Coronary artery (tissue), 2 donors: ENCODE measurements at regions not wholly inside any gene's neighbourhood (a gene's known extent, or its start where the extent isn't known, plus 50 kb on each side); places are given as distances from the start of the nearest gene placed in this dataset.

Experiments used
- DNase-seq: peaks from one replicate; pipeline ENCODE4 v3.0.0-alpha.2; 2017; ENCODE audit warnings: low spot score
- H3K27ac ChIP-seq, 2 donors: fragments of 200-600 bp; sonication (generic); one replicate each; pipeline ENCODE4 v1.5.1; 2016 to 2019
- H3K4me3 ChIP-seq: fragments of 200-600 bp; sonication (generic); 2 replicates; pipeline ENCODE4 v1.5.1; 2016; ENCODE audit warnings: mild to moderate bottlenecking, moderate library complexity
- TF ChIP-seq, protein P1 (sequence below): fragments of 200-600 bp; sonication (generic); IDR thresholded peaks from one replicate; pipeline ENCODE4 v1.5.1; 2019; ENCODE audit warnings: antibody characterized with exemption

DNA sequence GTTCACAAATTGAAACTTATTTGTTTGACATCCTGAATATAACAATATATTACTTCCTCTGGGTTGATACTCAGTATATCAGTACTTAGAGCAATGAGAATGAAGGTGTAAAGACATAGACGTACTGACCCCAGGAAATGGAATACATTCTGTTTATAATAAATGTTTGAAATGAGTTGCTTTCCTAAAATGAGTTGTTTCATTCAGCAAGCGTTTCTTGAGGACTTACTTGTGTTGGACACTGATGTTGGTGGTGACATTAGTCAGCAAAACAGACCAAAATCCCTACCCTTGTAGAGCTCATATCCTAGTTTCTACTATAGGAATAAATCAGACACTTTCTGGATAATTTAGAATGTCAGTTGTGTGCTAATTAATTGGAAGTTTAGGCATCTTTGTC lies 184.3 kb downstream of the ZDHHC21 start:
- no peak for DNase-seq
- H3K4me3 ChIP-seq: no peak overlapping the region
- H3K27ac ChIP-seq: no peak overlapping the region
- TF ChIP-seq, protein P1, sequence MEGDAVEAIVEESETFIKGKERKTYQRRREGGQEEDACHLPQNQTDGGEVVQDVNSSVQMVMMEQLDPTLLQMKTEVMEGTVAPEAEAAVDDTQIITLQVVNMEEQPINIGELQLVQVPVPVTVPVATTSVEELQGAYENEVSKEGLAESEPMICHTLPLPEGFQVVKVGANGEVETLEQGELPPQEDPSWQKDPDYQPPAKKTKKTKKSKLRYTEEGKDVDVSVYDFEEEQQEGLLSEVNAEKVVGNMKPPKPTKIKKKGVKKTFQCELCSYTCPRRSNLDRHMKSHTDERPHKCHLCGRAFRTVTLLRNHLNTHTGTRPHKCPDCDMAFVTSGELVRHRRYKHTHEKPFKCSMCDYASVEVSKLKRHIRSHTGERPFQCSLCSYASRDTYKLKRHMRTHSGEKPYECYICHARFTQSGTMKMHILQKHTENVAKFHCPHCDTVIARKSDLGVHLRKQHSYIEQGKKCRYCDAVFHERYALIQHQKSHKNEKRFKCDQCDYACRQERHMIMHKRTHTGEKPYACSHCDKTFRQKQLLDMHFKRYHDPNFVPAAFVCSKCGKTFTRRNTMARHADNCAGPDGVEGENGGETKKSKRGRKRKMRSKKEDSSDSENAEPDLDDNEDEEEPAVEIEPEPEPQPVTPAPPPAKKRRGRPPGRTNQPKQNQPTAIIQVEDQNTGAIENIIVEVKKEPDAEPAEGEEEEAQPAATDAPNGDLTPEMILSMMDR: no peak

DNA sequence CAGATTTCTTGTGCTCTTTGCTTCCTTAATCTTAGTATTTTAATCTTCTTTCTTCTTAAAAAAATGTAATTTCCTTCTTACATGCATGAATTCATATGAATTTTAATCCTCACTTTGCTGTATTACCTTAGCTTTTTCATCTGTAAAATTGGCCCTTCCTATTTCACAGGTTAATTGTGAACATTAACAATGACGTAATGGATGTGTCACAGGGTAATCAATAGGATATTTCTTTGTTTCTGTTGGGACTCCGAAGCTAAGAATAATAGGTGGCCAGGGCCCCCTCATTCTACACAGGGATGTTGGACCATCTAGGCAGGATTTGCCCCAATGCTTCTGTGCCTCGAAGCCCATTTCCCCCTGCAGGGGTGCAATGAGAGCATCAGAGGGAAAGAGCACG lies 187.4 kb upstream of the NFIB start:
- TF ChIP-seq, protein P1: no peak
- no peak overlapping the region for H3K27ac ChIP-seq
- DNase-seq: no peak
- no peak overlapping the region for H3K4me3 ChIP-seq

DNA sequence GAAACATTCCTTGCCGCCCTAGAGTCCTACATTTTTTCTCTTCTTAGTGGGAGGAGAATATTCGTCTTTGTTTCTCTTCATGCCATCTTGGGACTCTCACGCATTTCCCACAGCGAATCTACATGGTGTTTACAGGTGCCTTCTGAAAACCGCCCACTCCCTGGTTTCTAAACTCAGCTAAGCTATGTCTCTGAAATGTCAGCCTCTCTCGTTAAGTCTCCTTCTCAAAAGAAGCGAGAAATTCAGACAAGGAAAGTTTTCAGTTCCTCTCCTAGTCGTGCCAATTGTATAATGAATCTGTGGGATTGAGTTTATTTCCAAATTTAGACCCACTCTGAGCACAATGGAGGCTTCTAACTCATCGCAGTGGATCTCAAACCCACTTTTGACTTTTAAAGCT lies 186.8 kb upstream of the NFIB start:
- DNase-seq: no peak
- Histone ChIP-seq H3K27ac (no peak overlapping the region), H3K4me3 (no peak overlapping the region)
- TF ChIP-seq, protein P1: no peak

DNA sequence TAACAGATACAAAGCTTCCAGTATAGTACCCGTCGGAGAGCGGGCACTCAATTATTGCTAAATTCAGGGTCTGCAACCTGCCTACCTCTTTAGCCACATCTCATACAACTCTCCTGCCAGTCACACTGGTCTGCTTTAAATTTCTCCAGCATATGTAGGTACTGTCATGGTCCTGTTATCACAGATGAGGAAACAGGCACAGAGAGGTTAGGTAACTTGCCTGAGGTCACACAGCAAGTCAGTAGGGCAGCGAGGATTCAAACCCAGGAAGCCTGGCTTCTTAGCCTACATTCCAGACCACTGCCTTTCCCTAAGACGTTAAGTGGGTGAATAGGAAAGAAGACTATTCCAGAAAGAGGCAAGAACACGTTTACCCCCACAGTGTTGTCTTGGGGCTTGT lies 186.0 kb upstream of the NFIB start:
- Histone ChIP-seq H3K4me3 (no peak overlapping the region), H3K27ac (no peak overlapping the region)
- DNase-seq: no peak
- TF ChIP-seq, protein P1: no peak

DNA sequence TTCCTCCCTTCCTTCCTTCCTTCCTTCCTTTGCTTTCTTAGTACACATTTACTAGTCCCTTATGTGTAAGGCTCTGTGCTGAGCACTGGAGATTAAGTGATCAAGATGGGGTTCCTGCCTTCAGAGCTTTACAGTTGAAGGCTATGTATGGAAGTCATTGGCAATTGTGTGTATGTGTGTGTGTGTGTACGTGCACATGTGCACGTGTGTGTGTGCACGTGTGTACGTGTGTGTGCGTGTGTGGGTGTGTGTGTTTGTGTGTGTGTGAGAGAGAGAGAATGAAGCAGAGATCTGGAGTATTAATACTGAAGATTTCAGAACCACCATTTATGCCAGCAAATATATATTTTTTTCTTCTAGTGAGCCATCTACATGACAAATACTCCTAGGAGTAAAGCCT lies 184.9 kb upstream of the NFIB start:
- no peak overlapping the region for H3K4me3 ChIP-seq
- no peak overlapping the region for H3K27ac ChIP-seq
- DNase-seq: no peak
- TF ChIP-seq, protein P1: no peak

DNA sequence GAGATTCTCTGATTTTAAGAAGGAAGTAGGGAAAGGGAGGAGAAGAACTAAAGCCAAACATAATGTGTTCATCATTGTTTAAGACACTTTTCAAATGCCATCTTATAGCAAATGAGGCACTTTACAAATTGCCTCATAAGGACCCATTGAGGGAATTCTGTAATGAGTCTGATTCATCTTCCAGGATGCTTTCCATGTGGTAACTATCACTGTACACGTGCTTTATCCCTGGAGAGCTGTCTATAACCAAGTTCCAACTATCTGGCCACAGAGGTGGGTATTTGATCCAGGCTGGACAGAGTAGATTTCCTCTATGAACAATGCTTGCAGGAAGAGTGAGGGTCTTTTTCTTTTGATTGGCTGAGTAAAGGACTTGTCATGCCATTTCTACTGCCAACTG lies 183.5 kb upstream of the NFIB start:
- TF ChIP-seq, protein P1: no peak

DNA sequence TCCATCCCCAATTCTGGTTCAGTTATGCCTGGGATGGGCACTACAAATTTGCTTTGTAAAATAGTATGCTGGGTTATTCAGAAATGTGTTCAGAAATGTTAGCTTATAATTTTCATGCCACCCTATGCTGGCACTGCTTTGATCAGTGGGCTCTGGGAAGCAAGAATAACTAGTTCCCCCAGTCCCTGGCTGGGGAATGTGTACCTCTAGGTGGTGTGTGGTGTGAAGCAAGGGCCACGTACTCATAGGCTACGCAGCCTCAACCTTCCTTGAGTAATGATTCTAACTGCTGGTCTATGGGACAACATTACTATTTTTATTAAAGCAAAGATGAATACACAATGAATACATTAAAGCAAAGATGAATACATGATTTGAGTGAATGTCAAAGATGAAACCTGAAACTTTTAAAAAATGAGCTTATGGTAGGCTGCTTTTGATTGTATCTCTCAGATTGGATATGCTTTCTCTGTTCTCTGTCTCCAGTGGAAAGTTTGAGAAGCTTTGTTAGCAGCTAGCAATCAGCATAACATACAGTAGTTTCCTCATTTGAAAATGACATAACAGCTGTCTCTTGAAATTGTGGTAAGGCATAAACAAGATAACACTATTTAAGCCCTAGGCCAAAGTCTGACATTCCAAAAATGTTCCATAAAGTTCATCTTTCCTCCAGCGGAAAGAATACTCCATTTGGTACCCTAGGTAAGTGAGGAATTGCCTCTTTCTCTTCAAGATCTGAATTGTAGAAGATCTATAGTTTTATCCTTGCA lies 174.7 kb upstream of the NFIB start:
- no peak for DNase-seq
- Histone ChIP-seq H3K27ac (no peak overlapping the region), H3K4me3 (no peak overlapping the region)
- TF ChIP-seq, protein P1: no peak

More for the DNA sequence above, 183.5 kb upstream of the NFIB start:
- Histone ChIP-seq H3K4me3 (no peak overlapping the region), H3K27ac (no peak overlapping the region)
- DNase-seq: no peak
